ENCODE measurements at regions not wholly inside any gene's neighbourhood (a gene's known extent, or its start where the extent isn't known, plus 50 kb on each side); places are given as distances from the start of the nearest gene placed in this dataset.

GRCh38 chr4:188450571-188450970 is 311.3 kb downstream of the TRIML1 start:
- 65 to 85% methylated on average over 3 of the region's 3 CpGs for WGBS, 2 donors (ENCODE audit: low coverage in 1 of 2)
- H3K27ac ChIP-seq, result no peak overlapping the region
- no peaks in the 10 kb centered on the region for H3K36me3 ChIP-seq
- no peak for ATAC-seq
- H3K27me3 ChIP-seq, result no peaks in the 10 kb centered on the region
- TF ChIP-seq POLR2AphosphoS5 (IDR thresholded peaks at IDR 0.05), result no peak
- TF ChIP-seq CTCF (IDR thresholded peaks at IDR 0.05), result no peak
- TF ChIP-seq POLR2A (IDR thresholded peaks at IDR 0.05), result no peak
- TF ChIP-seq EP300 (IDR thresholded peaks at IDR 0.05), result no peak
- H3K4me3 ChIP-seq, result no peak overlapping the region
- no peaks in the 10 kb centered on the region for H3K9me3 ChIP-seq
- no peaks in the 10 kb centered on the region for H3K4me1 ChIP-seq

GRCh38 chr4:188452097-188452496 is 312.9 kb downstream of the TRIML1 start:
- no peaks in the 10 kb centered on the region for H3K36me3 ChIP-seq
- ATAC-seq, result no peak

GRCh38 chr4:188454575-188454974 is 315.3 kb downstream of the TRIML1 start:
- 52 to 71% methylated on average over 4 to 5 of the region's 5 CpGs for WGBS, 2 donors (ENCODE audit: low coverage in 1 of 2)
- ATAC-seq, result no peak
- no peaks in the 10 kb centered on the region for H3K4me1 ChIP-seq
- no peak overlapping the region for H3K4me3 ChIP-seq
- H3K9me3 ChIP-seq, result no peaks in the 10 kb centered on the region
- no peak overlapping the region for H3K27ac ChIP-seq
- H3K27me3 ChIP-seq, result no peaks in the 10 kb centered on the region
- TF ChIP-seq CTCF (IDR thresholded peaks at IDR 0.05), result no peak
- TF ChIP-seq POLR2A (IDR thresholded peaks at IDR 0.05), result no peak
- no peak for TF ChIP-seq EP300 (IDR thresholded peaks at IDR 0.05)
- no peak for TF ChIP-seq POLR2AphosphoS5 (IDR thresholded peaks at IDR 0.05)
- H3K36me3 ChIP-seq, result no peaks in the 10 kb centered on the region

More at GRCh38 chr4:188452097-188452496, 312.9 kb downstream of the TRIML1 start:
- no peak overlapping the region for H3K4me3 ChIP-seq
- no peaks in the 10 kb centered on the region for H3K9me3 ChIP-seq
- H3K27me3 ChIP-seq, result no peaks in the 10 kb centered on the region
- no peaks in the 10 kb centered on the region for H3K4me1 ChIP-seq
- WGBS, 2 donors (ENCODE audit: low coverage in 1 of 2), result 27 to 30% methylated on average over 7 to 10 of the region's 11 CpGs
- TF ChIP-seq POLR2A (IDR thresholded peaks at IDR 0.05) (no peak), EP300 (IDR thresholded peaks at IDR 0.05) (no peak), POLR2AphosphoS5 (IDR thresholded peaks at IDR 0.05) (no peak), CTCF (IDR thresholded peaks at IDR 0.05) (no peak)
- H3K27ac ChIP-seq, result no peak overlapping the region

- Histone ChIP-seq H3K4me3 (no peak overlapping the region), H3K27ac (no peak overlapping the region), H3K4me1 (no peaks in the 10 kb centered on the region), H3K9me3 (no peaks in the 10 kb centered on the region), H3K36me3 (no peaks in the 10 kb centered on the region), H3K27me3 (no peaks in the 10 kb centered on the region)
- 79 to 100% methylated on average over 4 to 6 of the region's 6 CpGs for WGBS, 2 donors (ENCODE audit: low coverage in 1 of 2)
- TF ChIP-seq POLR2A (IDR thresholded peaks at IDR 0.05), result no peak
- no peak for ATAC-seq
Measured at GRCh38 chr4:188455062-188455752, 316.0 kb downstream of the TRIML1 start.

- no peak overlapping the region for H3K4me3 ChIP-seq
- WGBS, 2 donors (ENCODE audit: low coverage in 1 of 2), result 25 to 47% methylated on average over 1 of the region's 1 CpG
- TF ChIP-seq EP300 (IDR thresholded peaks at IDR 0.05), result no peak
- no peak for TF ChIP-seq POLR2A (IDR thresholded peaks at IDR 0.05)
- TF ChIP-seq POLR2AphosphoS5 (IDR thresholded peaks at IDR 0.05), result no peak
- TF ChIP-seq CTCF (IDR thresholded peaks at IDR 0.05), result no peak
- H3K27ac ChIP-seq, result no peak overlapping the region
- no peaks in the 10 kb centered on the region for H3K27me3 ChIP-seq
- no peaks in the 10 kb centered on the region for H3K4me1 ChIP-seq
- peaks cover 0 to 9% (median 0%) of the 10 kb centered on the region in 3 donors for H3K9me3 ChIP-seq
- no peaks in the 10 kb centered on the region for H3K36me3 ChIP-seq
- ATAC-seq, result no peak
Measured at GRCh38 chr4:188459381-188459780, 320.1 kb downstream of the TRIML1 start.

All from gastroesophageal sphincter (tissue), 4 donors.